Activated CD4-positive, alpha-beta T cell treated with anti-CD3 and anti-CD28 coated beads, Interleukin-2, amount 10 ng/mL, durations not matched to agents 24 days and 14 days (primary cell): ENCODE measurements at regions not wholly inside any gene's neighbourhood (a gene's known extent, or its start where the extent isn't known, plus 50 kb on each side); places are given as distances from the start of the nearest gene placed in this dataset.
"Not testable (repeated sequence)": the region's sequence is repeated elsewhere in the genome, so short reads cannot be mapped to it uniquely, and the experiment has no call there.

Source experiments
- DNase-seq: peaks from one replicate; pipeline ENCODE4 v3.0.0; 2022
- H3K27ac Mint-ChIP-seq: one replicate; pipeline ENCODE4 v1.8.0; 2022; ENCODE audit warnings: mild to moderate bottlenecking, mixed read lengths
- H3K27me3 Mint-ChIP-seq: one replicate; pipeline ENCODE4 v1.8.0; 2022; ENCODE audit warnings: mixed read lengths
- H3K36me3 Mint-ChIP-seq: one replicate; pipeline ENCODE4 v1.8.0; 2022; ENCODE audit warnings: low read depth, mild to moderate bottlenecking, mixed read lengths
- H3K4me1 Mint-ChIP-seq: one replicate; pipeline ENCODE4 v1.8.0; 2021; ENCODE audit warnings: mixed read lengths
- H3K4me3 Mint-ChIP-seq: one replicate; pipeline ENCODE4 v1.8.0; 2022; ENCODE audit warnings: mild to moderate bottlenecking, moderate library complexity, mixed read lengths
- H3K9me3 Mint-ChIP-seq: one replicate; pipeline ENCODE4 v1.8.0; 2021; ENCODE audit warnings: mixed read lengths
- intact Hi-C: fragments of 100-400 bp; cut with micrococcal nuclease; formaldehyde crosslinking; loops from one replicate; pipeline ENCODE4 v1.15.1; 2023

- Mint-ChIP-seq H3K9me3 (no peaks in the 10 kb centered on the region), H3K4me1 (no peaks in the 10 kb centered on the region), H3K27ac (no peak overlapping the region), H3K27me3 (no peaks in the 10 kb centered on the region), H3K36me3 (no peaks in the 10 kb centered on the region), H3K4me3 (no peak overlapping the region)
- DNase-seq = no peak
- intact Hi-C loops = no loop called here
Observed at GRCh38 chr12:58645946-58646345, 274.4 kb downstream of the LRIG3 start.

- no peak for DNase-seq
- H3K36me3 Mint-ChIP-seq = no peaks in the 10 kb centered on the region
- no peak overlapping the region for H3K27ac Mint-ChIP-seq
- H3K27me3 Mint-ChIP-seq = no peaks in the 10 kb centered on the region
- no peaks in the 10 kb centered on the region for H3K9me3 Mint-ChIP-seq
- intact Hi-C loops = no loop called here
- H3K4me1 Mint-ChIP-seq = no peaks in the 10 kb centered on the region
- H3K4me3 Mint-ChIP-seq = no peak overlapping the region
Observed at GRCh38 chr12:58647495-58647894, 272.8 kb downstream of the LRIG3 start.

- no peak overlapping the region for H3K27ac Mint-ChIP-seq
- H3K4me3 Mint-ChIP-seq = no peak overlapping the region
- intact Hi-C loops = no loop called here
- H3K9me3 Mint-ChIP-seq = no peaks in the 10 kb centered on the region
- no peak for DNase-seq
- no peaks in the 10 kb centered on the region for H3K4me1 Mint-ChIP-seq
- no peaks in the 10 kb centered on the region for H3K27me3 Mint-ChIP-seq
- no peaks in the 10 kb centered on the region for H3K36me3 Mint-ChIP-seq
Observed at GRCh38 chr12:58648176-58648575, 272.1 kb downstream of the LRIG3 start.

GRCh38 chr12:58651850-58652249 lies 268.5 kb downstream of the LRIG3 start:
- no peak overlapping the region for H3K27ac Mint-ChIP-seq
- no peaks in the 10 kb centered on the region for H3K9me3 Mint-ChIP-seq
- intact Hi-C loops = no loop called here
- no peak for DNase-seq
- no peaks in the 10 kb centered on the region for H3K36me3 Mint-ChIP-seq
- H3K4me1 Mint-ChIP-seq = no peaks in the 10 kb centered on the region
- no peaks in the 10 kb centered on the region for H3K27me3 Mint-ChIP-seq
- H3K4me3 Mint-ChIP-seq = no peak overlapping the region

- no peaks in the 10 kb centered on the region for H3K36me3 Mint-ChIP-seq
- no peaks in the 10 kb centered on the region for H3K9me3 Mint-ChIP-seq
- no peaks in the 10 kb centered on the region for H3K4me1 Mint-ChIP-seq
- H3K27me3 Mint-ChIP-seq = no peaks in the 10 kb centered on the region
- intact Hi-C loops = no loop called here
- no peak overlapping the region for H3K27ac Mint-ChIP-seq
- no peak for DNase-seq
- H3K4me3 Mint-ChIP-seq = no peak overlapping the region
Observed at GRCh38 chr12:58654021-58654420, 266.3 kb downstream of the LRIG3 start.

- DNase-seq = no peak
- Mint-ChIP-seq H3K4me3 (no peak overlapping the region), H3K36me3 (no peaks in the 10 kb centered on the region), H3K27ac (no peak overlapping the region), H3K9me3 (no peaks in the 10 kb centered on the region), H3K27me3 (no peaks in the 10 kb centered on the region), H3K4me1 (no peaks in the 10 kb centered on the region)
- intact Hi-C loops = no loop called here
Observed at GRCh38 chr12:58655375-58655774, 264.9 kb downstream of the LRIG3 start.

GRCh38 chr12:58656254-58657009 lies 263.9 kb downstream of the LRIG3 start:
- no peaks in the 10 kb centered on the region for H3K9me3 Mint-ChIP-seq
- H3K27ac Mint-ChIP-seq = no peak overlapping the region
- H3K4me3 Mint-ChIP-seq = no peak overlapping the region
- no peaks in the 10 kb centered on the region for H3K27me3 Mint-ChIP-seq
- DNase-seq = no peak
- H3K4me1 Mint-ChIP-seq = no peaks in the 10 kb centered on the region
- H3K36me3 Mint-ChIP-seq = no peaks in the 10 kb centered on the region
- intact Hi-C loops = no loop called here

GRCh38 chr12:58657190-58657589 lies 263.1 kb downstream of the LRIG3 start:
- DNase-seq = no peak
- H3K36me3 Mint-ChIP-seq = no peaks in the 10 kb centered on the region
- no peak overlapping the region for H3K4me3 Mint-ChIP-seq
- H3K4me1 Mint-ChIP-seq = no peaks in the 10 kb centered on the region
- intact Hi-C loops = no loop called here
- no peak overlapping the region for H3K27ac Mint-ChIP-seq
- H3K9me3 Mint-ChIP-seq = no peaks in the 10 kb centered on the region
- H3K27me3 Mint-ChIP-seq = no peaks in the 10 kb centered on the region

GRCh38 chr12:58665375-58665774 lies 254.9 kb downstream of the LRIG3 start:
- H3K36me3 Mint-ChIP-seq = no peaks in the 10 kb centered on the region
- H3K4me3 Mint-ChIP-seq = no peak overlapping the region
- intact Hi-C loops = no loop called here
- no peak overlapping the region for H3K27ac Mint-ChIP-seq
- DNase-seq = no peak
- H3K27me3 Mint-ChIP-seq = no peaks in the 10 kb centered on the region
- H3K9me3 Mint-ChIP-seq = no peaks in the 10 kb centered on the region
- H3K4me1 Mint-ChIP-seq = no peaks in the 10 kb centered on the region

- no peaks in the 10 kb centered on the region for H3K27me3 Mint-ChIP-seq
- no peak overlapping the region for H3K27ac Mint-ChIP-seq
- DNase-seq = no peak
- no peaks in the 10 kb centered on the region for H3K9me3 Mint-ChIP-seq
- no peaks in the 10 kb centered on the region for H3K4me1 Mint-ChIP-seq
- intact Hi-C loops = no loop called here
- no peaks in the 10 kb centered on the region for H3K36me3 Mint-ChIP-seq
- no peak overlapping the region for H3K4me3 Mint-ChIP-seq
Observed at GRCh38 chr12:58668233-58668632, 252.1 kb downstream of the LRIG3 start.

- intact Hi-C loops = no loop called here
- no peaks in the 10 kb centered on the region for H3K36me3 Mint-ChIP-seq
- no peak overlapping the region for H3K27ac Mint-ChIP-seq
- DNase-seq = no peak
- no peak overlapping the region for H3K4me3 Mint-ChIP-seq
- no peaks in the 10 kb centered on the region for H3K27me3 Mint-ChIP-seq
- H3K9me3 Mint-ChIP-seq = no peaks in the 10 kb centered on the region
- no peaks in the 10 kb centered on the region for H3K4me1 Mint-ChIP-seq
Observed at GRCh38 chr12:58668871-58669270, 251.4 kb downstream of the LRIG3 start.

- H3K4me1 Mint-ChIP-seq = no peaks in the 10 kb centered on the region
- intact Hi-C loops = no loop called here
- no peak for DNase-seq
Observed at GRCh38 chr12:58670623-58671022, 249.7 kb downstream of the LRIG3 start.

GRCh38 chr12:58671196-58671595 lies 249.1 kb downstream of the LRIG3 start:
- H3K9me3 Mint-ChIP-seq = peaks cover 4% of the 10 kb centered on the region
- intact Hi-C loops = no loop called here
- no peaks in the 10 kb centered on the region for H3K27me3 Mint-ChIP-seq
- H3K36me3 Mint-ChIP-seq = no peaks in the 10 kb centered on the region
- DNase-seq = no peak
- no peak overlapping the region for H3K27ac Mint-ChIP-seq
- no peak overlapping the region for H3K4me3 Mint-ChIP-seq
- no peaks in the 10 kb centered on the region for H3K4me1 Mint-ChIP-seq

More at GRCh38 chr12:58670623-58671022, 249.7 kb downstream of the LRIG3 start:
- H3K4me3 Mint-ChIP-seq = no peak overlapping the region
- H3K27ac Mint-ChIP-seq = no peak overlapping the region
- no peaks in the 10 kb centered on the region for H3K36me3 Mint-ChIP-seq
- H3K9me3 Mint-ChIP-seq = no peaks in the 10 kb centered on the region
- H3K27me3 Mint-ChIP-seq = no peaks in the 10 kb centered on the region

GRCh38 chr12:58673021-58673420 lies 247.3 kb downstream of the LRIG3 start:
- intact Hi-C loops = no loop called here
- Mint-ChIP-seq H3K4me1 (no peaks in the 10 kb centered on the region), H3K27ac (no peak overlapping the region), H3K4me3 (no peak overlapping the region), H3K9me3 (peaks cover 4% of the 10 kb centered on the region), H3K36me3 (no peaks in the 10 kb centered on the region), H3K27me3 (no peaks in the 10 kb centered on the region)
- no peak for DNase-seq

GRCh38 chr12:58677833-58678232 lies 242.5 kb downstream of the LRIG3 start:
- H3K27me3 Mint-ChIP-seq, H3K36me3 Mint-ChIP-seq, intact Hi-C loops, DNase-seq, H3K27ac Mint-ChIP-seq, H3K9me3 Mint-ChIP-seq, H3K4me3 Mint-ChIP-seq, H3K4me1 Mint-ChIP-seq: not testable (repeated sequence)
